HCT116 (cell line): ENCODE measurements at regions not wholly inside any gene's neighbourhood (a gene's known extent, or its start where the extent isn't known, plus 50 kb on each side); places are given as distances from the start of the nearest gene placed in this dataset.

ENCODE experiments used
- ATAC-seq: fragments of 200-7000 bp; cut with Tn5 transposase; 2 replicates; pipeline ENCODE4 v1.9.1; 2020; ENCODE audit warnings: mild to moderate bottlenecking, moderate library complexity
- BruUV-seq: library from RNA; stranded (reverse); fragments of 400-500 nt; replicated peaks from 2 replicates; lab custom pipeline; 2021; lab: Mats Ljungman, UMichigan
- CTCF ChIA-PET: fragments of 300-600 bp; sonication (Branson Sonifier 250); formaldehyde crosslinking; loops from one replicate; lab custom pipeline; 2021; ENCODE audit warnings: antibody characterized with exemption; lab: Charles Lee
- POLR2A ChIA-PET: fragments of 300-600, 350-600 bp; sonication (Branson Sonifier 250); formaldehyde crosslinking; loops from one replicate; lab custom pipeline; 2021; ENCODE audit warnings: antibody characterized with exemption; lab: Charles Lee
- RAD21 ChIA-PET, 2 experiments: fragments of 300-600 bp; sonication (Branson Sonifier 250); formaldehyde crosslinking; loops; one replicate each; lab custom pipeline; 2023; ENCODE audit warnings: low total read pairs in 2 of 2; ENCODE audit not compliant: uncharacterized antibody in 2 of 2, unreplicated experiment in 2 of 2, low non-redundant PET in 1 of 2; lab: Charles Lee
- DNase-seq: peaks from one replicate; pipeline ENCODE4 v3.0.0-alpha.2; 2010; ENCODE audit warnings: low read depth, low spot score
- H2AFZ ChIP-seq: fragments of 200-600 bp; shearing (Covaris generic), sonication (generic); 2 replicates; pipeline ENCODE4 v1.6.1; 2017; ENCODE audit warnings: low read depth, mixed run types, mixed read lengths, antibody characterized with exemption, low read length; ENCODE audit not compliant: poor library complexity, severe bottlenecking
- H3K27ac ChIP-seq: 2 replicates; pipeline ENCODE4 v1.5.1; 2012; ENCODE audit warnings: low read depth, low read length
- H3K27me3 ChIP-seq: fragments of 200-600 bp; sonication (generic); 2 replicates; pipeline ENCODE4 v1.6.1; 2016; ENCODE audit warnings: mixed run types, low read length, mixed read lengths; ENCODE audit not compliant: insufficient read depth
- H3K36me3 ChIP-seq, 2 experiments: fragments of 200-500 bp in 1 of 2; fragments of 200-600 bp in 1 of 2; sonication (Bioruptor generic) in 1 of 2; sonication (generic) in 1 of 2; 2 replicates each; pipeline versions ENCODE4 v1.5.1 to v1.6.1; 2014 to 2016; ENCODE audit warnings: low read length in 2 of 2, inconsistent platforms in 1 of 2, mixed read lengths in 1 of 2, mixed run types in 1 of 2; ENCODE audit not compliant: insufficient read depth in 2 of 2, control insufficient read depth in 1 of 2
- H3K4me1 ChIP-seq, 2 experiments: fragments of 200-600 bp in 1 of 2; sonication (generic) in 1 of 2; 2 replicates each; pipeline versions ENCODE4 v1.5.1 to v1.6.1; 2012 to 2017; ENCODE audit warnings: low read length in 2 of 2, inconsistent platforms in 1 of 2, mild to moderate bottlenecking in 1 of 2, mixed read lengths in 1 of 2, mixed run types in 1 of 2, moderate library complexity in 1 of 2; ENCODE audit not compliant: insufficient read depth in 2 of 2, control insufficient read depth in 1 of 2
- H3K4me2 ChIP-seq: fragments of 200-600 bp; sonication (generic); 2 replicates; pipeline ENCODE4 v1.6.1; 2017; ENCODE audit warnings: mixed run types, low read length, mixed read lengths
- H3K4me3 ChIP-seq, 2 experiments: fragments of 200-600 bp in 1 of 2; sonication (generic) in 1 of 2; replicated peaks in 1 of 2; 2 replicates each; pipeline ENCODE4 v1.5.1; 2011 to 2016; ENCODE audit warnings: low read length in 2 of 2, control low read depth in 1 of 2, low read depth in 1 of 2, mild to moderate bottlenecking in 1 of 2, mixed read lengths in 1 of 2, mixed run types in 1 of 2
- H3K79me2 ChIP-seq: fragments of 200-600 bp; sonication (generic); 2 replicates; pipeline ENCODE4 v1.6.1; 2017; ENCODE audit warnings: mild to moderate bottlenecking, mixed run types, low read length, moderate library complexity, mixed read lengths; ENCODE audit not compliant: insufficient read depth
- H3K9ac ChIP-seq: fragments of 200-600 bp; sonication (generic); 2 replicates; pipeline ENCODE4 v1.6.1; 2016; ENCODE audit warnings: low read length, mixed read lengths
- H3K9me2 ChIP-seq: fragments of 200-600 bp; sonication (generic), shearing (Covaris generic); 2 replicates; pipeline ENCODE4 v1.6.1; 2017; ENCODE audit warnings: mixed run types, mild to moderate bottlenecking, moderate library complexity; ENCODE audit not compliant: insufficient read depth
- H3K9me3 ChIP-seq, 2 experiments: fragments of 200-500 bp in 1 of 2; fragments of 200-600 bp in 1 of 2; sonication (Bioruptor generic) in 1 of 2; sonication (generic) in 1 of 2; 2 replicates each; pipeline ENCODE4 v1.6.1; 2014 to 2017; ENCODE audit warnings: low read length in 2 of 2, mixed read lengths in 2 of 2, inconsistent platforms in 1 of 2, low read depth in 1 of 2, mild to moderate bottlenecking in 1 of 2, mixed run types in 1 of 2, moderate library complexity in 1 of 2; ENCODE audit not compliant: control insufficient read depth in 1 of 2, insufficient read depth in 1 of 2
- H4K20me1 ChIP-seq: fragments of 200-600 bp; sonication (generic), shearing (Covaris generic); 2 replicates; pipeline ENCODE4 v1.6.1; 2017; ENCODE audit warnings: mixed run types, mild to moderate bottlenecking, moderate library complexity; ENCODE audit not compliant: insufficient read depth
- EZH2 ChIP-seq: fragments of 200-600 bp; sonication (generic); IDR thresholded peaks from 2 replicates; pipeline ENCODE4 v1.6.1; 2017; ENCODE audit warnings: antibody characterized with exemption, mixed run types
- EZH2phosphoT487 ChIP-seq: fragments of 200-600 bp; IDR thresholded peaks from 2 replicates; pipeline ENCODE4 v1.6.1; 2018; ENCODE audit warnings: antibody characterized with exemption, borderline replicate concordance
- MAX ChIP-seq: IDR thresholded peaks from 2 replicates; pipeline ENCODE4 v1.6.1; 2012
- RAD21 ChIP-seq: IDR thresholded peaks from 2 replicates; pipeline ENCODE4 v1.6.1; 2012; ENCODE audit warnings: low read depth, mild to moderate bottlenecking
- SIN3A ChIP-seq: IDR thresholded peaks from 2 replicates; pipeline ENCODE4 v1.6.1; 2012; ENCODE audit warnings: low read depth
- YY1 ChIP-seq: IDR thresholded peaks from 2 replicates; pipeline ENCODE4 v1.6.1; 2011; ENCODE audit warnings: low read length, low read depth, moderate library complexity, mild to moderate bottlenecking; ENCODE audit not compliant: insufficient replicate concordance; ENCODE audit errors: extremely low read depth
- ZFX ChIP-seq: fragments of 450-650 bp; IDR thresholded peaks from 2 replicates; pipeline ENCODE4 v1.6.1; 2017
- ZNF274 ChIP-seq: fragments of 200-500 bp; sonication (Bioruptor generic); IDR thresholded peaks from 2 replicates; pipeline ENCODE4 v1.6.1; 2014; ENCODE audit warnings: mild to moderate bottlenecking, low read depth, low read length, inconsistent platforms
- intact Hi-C: fragments of 100-400 bp; cut with micrococcal nuclease; formaldehyde crosslinking; loops from 2 replicates; pipeline ENCODE4 v1.10.0; 2022

- DNase-seq (no peak), ATAC-seq (no peak)
- no peak overlapping the region for H3K9ac ChIP-seq
- H2AFZ ChIP-seq, result no peak overlapping the region
- ChIA-PET POLR2A (no interaction called here), RAD21 (no interaction called here), CTCF (no interaction called here)
- no peak for TF ChIP-seq ZFX
- no peak for TF ChIP-seq EZH2phosphoT487
- H3K27ac ChIP-seq, result no peak overlapping the region
- H3K4me1 ChIP-seq, result no peaks in the 10 kb centered on the region
- no peaks in the 10 kb centered on the region for H3K9me2 ChIP-seq
- H3K27me3 ChIP-seq, result no peaks in the 10 kb centered on the region
- intact Hi-C loops, result no loop called here
- H3K4me3 ChIP-seq, result no peak overlapping the region
- no peaks in the 10 kb centered on the region for H4K20me1 ChIP-seq
- no peaks in the 10 kb centered on the region for H3K36me3 ChIP-seq
- H3K79me2 ChIP-seq, result no peaks in the 10 kb centered on the region
- H3K4me2 ChIP-seq, result no peak overlapping the region
- no TSS peak for BruUV-seq
- H3K9me3 ChIP-seq, result no peaks in the 10 kb centered on the region
Observed at GRCh38 chr6:151747896-151748295, 59.6 kb upstream of the ESR1 start.

- no peak for DNase-seq
- Histone ChIP-seq H3K36me3 (no peaks in the 10 kb centered on the region), H3K9me3 (no peaks in the 10 kb centered on the region), H3K79me2 (no peaks in the 10 kb centered on the region), H3K9ac (no peak overlapping the region), H3K9me2 (no peaks in the 10 kb centered on the region), H4K20me1 (no peaks in the 10 kb centered on the region), H3K4me3 (no peak overlapping the region), H2AFZ (no peak overlapping the region), H3K4me2 (no peak overlapping the region), H3K4me1 (no peaks in the 10 kb centered on the region), H3K27me3 (no peaks in the 10 kb centered on the region), H3K27ac (no peak overlapping the region)
- ATAC-seq, result no peak
- ChIA-PET POLR2A (no interaction called here), CTCF (interaction anchor here (3.4 kb wide), 1 partner anchor 16 kb away, joined by 11 read pairs; no protein-coding TSS in a partner anchor), RAD21 (no interaction called here)
- intact Hi-C loops, result no loop called here
- TF ChIP-seq ZNF274 (no peak), YY1 (no peak), RAD21 (no peak), SIN3A (no peak), MAX (no peak), EZH2 (no peak)
- no TSS peak for BruUV-seq
Observed at GRCh38 chr6:151749341-151749740, 58.1 kb upstream of the ESR1 start.
